ENCODE measurements at regions not wholly inside any gene's neighbourhood (a gene's known extent, or its start where the extent isn't known, plus 50 kb on each side); places are given as distances from the start of the nearest gene placed in this dataset.

- no peak for DNase-seq
Observed at GRCh38 chr5:98492258-98492657, 281.2 kb upstream of the RGMB start.

GRCh38 chr5:98497418-98497817, 276.0 kb upstream of the RGMB start:
- DNase-seq: no peak

- DNase-seq: no peak
Observed at GRCh38 chr5:98498028-98498427, 275.4 kb upstream of the RGMB start.

- DNase-seq: no peak
Observed at GRCh38 chr5:98499892-98500291, 273.6 kb upstream of the RGMB start.

GRCh38 chr5:98500811-98501210, 272.7 kb upstream of the RGMB start:
- no peak for DNase-seq

GRCh38 chr5:98503616-98504015, 269.8 kb upstream of the RGMB start:
- no peak for DNase-seq

- no peak for DNase-seq
Observed at GRCh38 chr5:98504505-98504904, 269.0 kb upstream of the RGMB start.

GRCh38 chr5:98510143-98510985, 263.1 kb upstream of the RGMB start:
- peak; percentile 16 for DNase-seq

GRCh38 chr5:98513380-98513779, 260.1 kb upstream of the RGMB start:
- no peak for DNase-seq

- DNase-seq: no peak
Observed at GRCh38 chr5:98514215-98514614, 259.2 kb upstream of the RGMB start.

- DNase-seq: no peak
Observed at GRCh38 chr5:98516701-98517100, 256.8 kb upstream of the RGMB start.

GRCh38 chr5:98517560-98518366, 255.7 kb upstream of the RGMB start:
- DNase-seq: no peak

- no peak for DNase-seq
Observed at GRCh38 chr5:98518754-98519153, 254.7 kb upstream of the RGMB start.

- no peak for DNase-seq
Observed at GRCh38 chr5:98519571-98519970, 253.9 kb upstream of the RGMB start.

- DNase-seq: no peak
Observed at GRCh38 chr5:98521821-98522220, 251.6 kb upstream of the RGMB start.

- DNase-seq: no peak
Observed at GRCh38 chr5:98524773-98525172, 248.7 kb upstream of the RGMB start.

- no peak for DNase-seq
Observed at GRCh38 chr5:98527846-98528245, 245.6 kb upstream of the RGMB start.

GRCh38 chr5:98529321-98529720, 244.1 kb upstream of the RGMB start:
- DNase-seq: no peak

GRCh38 chr5:98530224-98530623, 243.2 kb upstream of the RGMB start:
- no peak for DNase-seq

GRCh38 chr5:98535901-98536300, 237.6 kb upstream of the RGMB start:
- DNase-seq: no peak

- DNase-seq: no peak
Observed at GRCh38 chr5:98540056-98540455, 233.4 kb upstream of the RGMB start.

GRCh38 chr5:98541641-98542040, 231.8 kb upstream of the RGMB start:
- no peak for DNase-seq

- DNase-seq: no peak
Observed at GRCh38 chr5:98543490-98543889, 230.0 kb upstream of the RGMB start.
